Esophagus squamous epithelium (tissue), 5 donors: ENCODE measurements at regions not wholly inside any gene's neighbourhood (a gene's known extent, or its start where the extent isn't known, plus 50 kb on each side); places are given as distances from the start of the nearest gene placed in this dataset.

Experiments
- DNase-seq: peaks from one replicate; lab custom pipeline; 2025; lab: John Stamatoyannopoulos, UW
- H3K27ac ChIP-seq, 4 donors: fragments of 200-600 bp; sonication (generic); one replicate each; pipeline ENCODE4 v1.5.1; 2016 to 2019; ENCODE audit warnings: mild to moderate bottlenecking in 1 of 4
- H3K27me3 ChIP-seq, 4 donors: fragments of 200-600 bp; sonication (generic); 1 replicate in 3 of 4; 2 replicates in 1 of 4; pipeline versions ENCODE4 v1.5.1 to v1.6.0; 2017 to 2021; ENCODE audit warnings: antibody characterized with exemption in 1 of 4
- H3K36me3 ChIP-seq, 3 donors: fragments of 200-600 bp; sonication (generic); one replicate each; pipeline ENCODE4 v1.5.1; 2016 to 2019
- H3K4me1 ChIP-seq, 3 donors: fragments of 200-600 bp; sonication (generic); one replicate each; pipeline ENCODE4 v1.5.1; 2017 to 2019
- H3K4me3 ChIP-seq, 4 donors: fragments of 200-600 bp; sonication (generic); 1 replicate in 3 of 4; 2 replicates in 1 of 4; pipeline ENCODE4 v1.5.1; 2016 to 2019; ENCODE audit warnings: mild to moderate bottlenecking in 2 of 4, moderate library complexity in 1 of 4
- H3K9me3 ChIP-seq, 3 donors: fragments of 200-600 bp; sonication (generic); one replicate each; pipeline ENCODE4 v1.5.1; 2016 to 2019
- CTCF ChIP-seq, 6 experiments: fragments of 450-650 bp in 4 of 6; fragments of 200-600 bp in 2 of 6; sonication (generic) in 2 of 6; IDR thresholded peaks; one replicate each; pipeline ENCODE4 v1.5.1; 2016 to 2019; ENCODE audit warnings: antibody characterized with exemption in 6 of 6, mild to moderate bottlenecking in 4 of 6, moderate library complexity in 4 of 6
- POLR2A ChIP-seq, 4 donors: fragments of 450-650 bp; IDR thresholded peaks; one replicate each; pipeline ENCODE4 v1.6.1; 2017; ENCODE audit warnings: antibody characterized with exemption in 4 of 4, mild to moderate bottlenecking in 4 of 4, moderate library complexity in 3 of 4
- WGBS, 2 donors: methylation state at CpG; one replicate each; pipeline ENCODE4 v1.1.5; 2018; 5-methylcytosine and 5-hydroxymethylcytosine counted together
- intact Hi-C: fragments of 100-400 bp; cut with DNase I; formaldehyde crosslinking; loops from one replicate; pipeline ENCODE4 v1.15.0; 2022
- donor health status: DM: yes; HTN: yes; CAD: no.

- Histone ChIP-seq H3K4me3 (no peak overlapping the region), H3K36me3 (no peaks in the 10 kb centered on the region), H3K9me3 (no peaks in the 10 kb centered on the region), H3K4me1 (no peaks in the 10 kb centered on the region), H3K27me3 (no peaks in the 10 kb centered on the region), H3K27ac (no peak overlapping the region)
- no peak for DNase-seq
- intact Hi-C loops, result no loop called here
- WGBS, 2 donors, result 78 to 88% methylated on average over 1 of the region's 1 CpG
- TF ChIP-seq POLR2A (IDR thresholded peaks at IDR 0.05) (no peak), CTCF (IDR thresholded peaks at IDR 0.05) (no peak)
These were observed 1094.1 kb upstream of the FLRT2 start for GRCh38 chr14:84435820-84436324.

- DNase-seq, result no peak
- intact Hi-C loops, result no loop called here
- Histone ChIP-seq H3K36me3 (no peaks in the 10 kb centered on the region), H3K4me1 (no peaks in the 10 kb centered on the region), H3K27me3 (no peaks in the 10 kb centered on the region), H3K4me3 (no peak overlapping the region), H3K27ac (no peak overlapping the region), H3K9me3 (no peaks in the 10 kb centered on the region)
- TF ChIP-seq CTCF (IDR thresholded peaks at IDR 0.05) (no peak), POLR2A (IDR thresholded peaks at IDR 0.05) (no peak)
- WGBS, 2 donors, result 42 to 58% methylated on average over 2 of the region's 2 CpGs
These were observed 1093.4 kb upstream of the FLRT2 start for GRCh38 chr14:84436528-84436927.

- DNase-seq, result no peak
- Histone ChIP-seq H3K4me1 (no peaks in the 10 kb centered on the region), H3K27ac (no peak overlapping the region), H3K27me3 (no peaks in the 10 kb centered on the region), H3K4me3 (no peak overlapping the region), H3K9me3 (no peaks in the 10 kb centered on the region), H3K36me3 (no peaks in the 10 kb centered on the region)
- TF ChIP-seq POLR2A (IDR thresholded peaks at IDR 0.05), result no peak
- intact Hi-C loops, result no loop called here
- WGBS, 2 donors, result 23 to 24% methylated on average over 5 of the region's 5 CpGs
These were observed 1087.4 kb upstream of the FLRT2 start for GRCh38 chr14:84442521-84442920.

GRCh38 chr14:84445486-84445885 lies 1084.5 kb upstream of the FLRT2 start:
- no peak for DNase-seq
- no peak overlapping the region for H3K4me3 ChIP-seq
- no peaks in the 10 kb centered on the region for H3K36me3 ChIP-seq
- intact Hi-C loops, result no loop called here
- 79 to 80% methylated on average over 2 of the region's 2 CpGs for WGBS, 2 donors
- H3K4me1 ChIP-seq, result no peaks in the 10 kb centered on the region
- H3K27me3 ChIP-seq, result no peaks in the 10 kb centered on the region
- no peaks in the 10 kb centered on the region for H3K9me3 ChIP-seq
- H3K27ac ChIP-seq, result no peak overlapping the region
- TF ChIP-seq CTCF (IDR thresholded peaks at IDR 0.05) (no peak), POLR2A (IDR thresholded peaks at IDR 0.05) (no peak)

- intact Hi-C loops, result no loop called here
- WGBS, 2 donors, result 92 to 94% methylated on average over 3 of the region's 3 CpGs
- no peak for TF ChIP-seq POLR2A (IDR thresholded peaks at IDR 0.05)
- no peak for TF ChIP-seq CTCF (IDR thresholded peaks at IDR 0.05)
These were observed 1083.7 kb upstream of the FLRT2 start for GRCh38 chr14:84446250-84446649.

More at GRCh38 chr14:84446250-84446649, 1083.7 kb upstream of the FLRT2 start:
- no peaks in the 10 kb centered on the region for H3K4me1 ChIP-seq
- no peaks in the 10 kb centered on the region for H3K27me3 ChIP-seq
- no peak overlapping the region for H3K27ac ChIP-seq
- no peaks in the 10 kb centered on the region for H3K9me3 ChIP-seq
- DNase-seq, result no peak
- no peaks in the 10 kb centered on the region for H3K36me3 ChIP-seq
- H3K4me3 ChIP-seq, result no peak overlapping the region
